ENCODE measurements at regions not wholly inside any gene's neighbourhood (a gene's known extent, or its start where the extent isn't known, plus 50 kb on each side); places are given as distances from the start of the nearest gene placed in this dataset.
"Not testable (repeated sequence)": the region's sequence is repeated elsewhere in the genome, so short reads cannot be mapped to it uniquely, and the experiment has no call there.

- H3K4me3 ChIP-seq = no peak overlapping the region
- WGBS, 3 donors = 90 to 97% (median 97%) methylated on average over 3 of the region's 3 CpGs
- TF ChIP-seq CTCF (IDR thresholded peaks at IDR 0.05) = no peak
- peaks cover 6% of the 10 kb centered on the region for H3K9me3 ChIP-seq
- no peak for ATAC-seq
- intact Hi-C loops (cut with DNase I) = no loop called here
- no peak overlapping the region for H3K27ac ChIP-seq
- DNase-seq = no peak
- H3K27me3 ChIP-seq (ENCODE audit: insufficient read depth in 3 of 3, low read length in 2 of 3) = peaks cover 0 to 2% (median 2%) of the 10 kb centered on the region in 3 donors
- H3K4me1 ChIP-seq = no peaks in the 10 kb centered on the region
- H3K36me3 ChIP-seq (ENCODE audit: insufficient read depth in 1 of 2, low read depth in 1 of 2) = no peaks in the 10 kb centered on the region
These were observed 130.2 kb upstream of the SULF2 start for GRCh38 chr20:47915495-47915894.

DNA sequence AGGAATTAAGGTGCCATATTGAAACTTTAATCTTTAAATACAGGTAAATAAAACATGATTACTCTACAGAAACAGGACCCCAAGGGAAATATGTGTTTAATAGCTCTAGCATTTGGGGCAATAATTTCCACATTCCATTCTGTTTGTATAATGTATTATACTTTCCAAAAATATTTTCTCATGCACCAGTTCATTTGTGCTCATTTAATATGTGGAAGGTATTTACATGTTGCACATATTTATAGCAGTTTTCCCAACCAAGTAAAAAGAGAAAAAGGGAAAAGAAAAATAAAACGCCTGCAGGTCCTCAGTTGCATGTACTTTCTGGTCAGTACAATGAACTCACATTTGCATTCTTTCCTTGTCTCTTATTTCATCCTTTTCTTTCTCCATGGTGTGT lies 129.5 kb upstream of the SULF2 start:
- no peak for TF ChIP-seq CTCF (IDR thresholded peaks at IDR 0.05)

GRCh38 chr20:47912786-47913501 lies 127.7 kb upstream of the SULF2 start:
- H3K36me3 ChIP-seq (ENCODE audit: insufficient read depth in 1 of 2, low read depth in 1 of 2); H3K4me1 ChIP-seq; H3K9me3 ChIP-seq; ATAC-seq; H3K27ac ChIP-seq; DNase-seq; intact Hi-C loops (cut with DNase I); H3K4me3 ChIP-seq; H3K27me3 ChIP-seq (ENCODE audit: insufficient read depth in 3 of 3, low read length in 2 of 3): not testable (repeated sequence)
- 86 to 90% (median 87%) methylated on average over 12 of the region's 12 CpGs for WGBS, 3 donors

More for the DNA sequence above, 129.5 kb upstream of the SULF2 start:
- no peaks in the 10 kb centered on the region for H3K36me3 ChIP-seq (ENCODE audit: insufficient read depth in 1 of 2, low read depth in 1 of 2)
- 11 to 23% (median 17%) methylated on average over 1 of the region's 1 CpG for WGBS, 3 donors
- H3K9me3 ChIP-seq = peaks cover 6% of the 10 kb centered on the region
- no peaks in the 10 kb centered on the region for H3K4me1 ChIP-seq
- H3K4me3 ChIP-seq = no peak overlapping the region
- intact Hi-C loops (cut with DNase I) = no loop called here
- peaks cover 0 to 2% (median 2%) of the 10 kb centered on the region in 3 donors for H3K27me3 ChIP-seq (ENCODE audit: insufficient read depth in 3 of 3, low read length in 2 of 3)
- ATAC-seq = no peak
- no peak overlapping the region for H3K27ac ChIP-seq
- DNase-seq = no peak

DNA sequence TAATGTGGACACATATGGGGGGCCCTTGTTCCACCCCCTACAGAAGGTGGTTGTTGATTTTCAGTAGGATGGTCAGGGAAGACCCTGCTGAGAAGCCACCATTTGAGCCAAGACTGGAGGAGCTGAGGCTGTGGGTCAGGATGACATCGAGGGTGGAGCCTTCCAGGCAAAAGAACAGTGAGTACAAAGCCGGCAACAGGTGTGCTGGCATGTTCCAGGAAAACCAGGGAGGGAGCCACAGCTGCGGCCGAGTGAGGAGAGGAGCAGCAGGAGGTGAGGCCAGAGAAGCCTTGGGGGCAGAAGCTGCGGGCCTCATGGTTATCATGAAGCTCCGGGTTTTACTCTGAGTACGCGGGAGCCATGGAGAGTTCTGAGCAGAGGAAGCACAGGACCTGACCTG lies 126.9 kb upstream of the SULF2 start:
- DNase-seq; H3K4me3 ChIP-seq; H3K27ac ChIP-seq; H3K27me3 ChIP-seq (ENCODE audit: insufficient read depth in 3 of 3, low read length in 2 of 3); intact Hi-C loops (cut with DNase I); ATAC-seq; H3K9me3 ChIP-seq; H3K4me1 ChIP-seq; H3K36me3 ChIP-seq (ENCODE audit: insufficient read depth in 1 of 2, low read depth in 1 of 2): not testable (repeated sequence)
- 29 to 42% (median 36%) methylated on average over 7 to 8 of the region's 8 CpGs for WGBS, 3 donors

DNA sequence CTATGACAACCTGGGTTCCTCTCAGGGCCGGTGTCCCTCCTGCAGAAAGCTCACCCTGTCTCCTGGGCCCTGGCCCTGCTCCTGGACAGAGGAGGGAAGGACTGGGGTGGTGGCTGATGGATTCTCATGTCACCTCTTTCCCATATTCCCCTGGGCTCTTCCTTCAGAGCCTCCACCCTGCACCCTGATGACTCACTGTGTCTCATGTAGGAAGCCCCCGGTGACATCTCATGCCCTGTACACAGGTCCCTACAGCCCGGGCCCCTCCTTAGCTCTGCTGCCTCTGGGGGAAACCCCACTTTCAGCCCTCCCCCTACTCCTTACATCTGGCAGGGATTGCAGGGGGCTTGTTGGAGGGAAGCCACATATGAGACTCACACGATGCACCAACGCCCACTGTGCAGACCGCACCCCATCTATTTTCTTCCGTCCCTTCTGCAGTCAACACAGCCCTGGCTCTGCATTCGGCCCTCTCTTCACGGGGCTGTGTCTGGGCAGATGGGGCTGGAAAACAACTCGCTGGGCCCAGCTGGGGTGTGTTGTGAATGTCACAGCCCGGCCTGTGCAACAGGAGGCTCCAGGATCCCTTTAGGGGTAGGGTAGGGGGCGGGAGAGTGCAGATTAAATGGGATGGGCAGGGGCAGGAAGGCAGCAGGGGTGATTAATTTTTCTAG lies 124.6 kb upstream of the SULF2 start:
- intact Hi-C loops (cut with DNase I); ATAC-seq: not testable (repeated sequence)

GRCh38 chr20:47908361-47909035 lies 123.2 kb upstream of the SULF2 start:
- H3K27ac ChIP-seq; ATAC-seq; H3K27me3 ChIP-seq (ENCODE audit: insufficient read depth in 3 of 3, low read length in 2 of 3); DNase-seq; H3K4me1 ChIP-seq; H3K36me3 ChIP-seq (ENCODE audit: insufficient read depth in 1 of 2, low read depth in 1 of 2); intact Hi-C loops (cut with DNase I); H3K4me3 ChIP-seq; H3K9me3 ChIP-seq: not testable (repeated sequence)
- WGBS, 3 donors = 16 to 21% (median 18%) methylated on average over 15 of the region's 15 CpGs

More for the DNA sequence above, 124.6 kb upstream of the SULF2 start:
- H3K27me3 ChIP-seq (ENCODE audit: insufficient read depth in 3 of 3, low read length in 2 of 3); H3K27ac ChIP-seq; H3K4me1 ChIP-seq; H3K4me3 ChIP-seq; H3K9me3 ChIP-seq; H3K36me3 ChIP-seq (ENCODE audit: insufficient read depth in 1 of 2, low read depth in 1 of 2); DNase-seq: not testable (repeated sequence)
- 42 to 49% (median 48%) methylated on average over 12 of the region's 12 CpGs for WGBS, 3 donors

DNA sequence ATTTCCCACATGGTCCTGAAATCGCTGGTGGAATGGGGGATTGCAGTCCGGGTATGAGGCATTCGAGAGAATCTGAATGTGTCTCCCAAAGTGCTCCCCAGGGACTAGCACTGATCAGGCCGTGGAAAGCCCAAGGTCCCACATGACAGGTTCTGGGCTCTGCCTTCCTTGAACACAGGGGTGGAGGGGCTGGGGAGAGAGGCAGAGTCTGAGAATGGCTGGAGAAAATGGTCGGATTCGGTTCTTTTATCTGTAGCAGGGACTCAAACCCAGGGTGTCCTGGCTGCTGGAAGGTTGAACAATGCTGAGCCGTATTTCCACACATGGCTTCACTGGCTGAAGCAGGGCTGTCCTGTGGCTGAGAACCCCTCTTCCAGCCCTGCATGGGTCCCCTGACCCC lies 122.7 kb upstream of the SULF2 start:
- H3K9me3 ChIP-seq; H3K36me3 ChIP-seq (ENCODE audit: insufficient read depth in 1 of 2, low read depth in 1 of 2); intact Hi-C loops (cut with DNase I); DNase-seq; H3K27ac ChIP-seq; H3K27me3 ChIP-seq (ENCODE audit: insufficient read depth in 3 of 3, low read length in 2 of 3); ATAC-seq; H3K4me3 ChIP-seq; H3K4me1 ChIP-seq: not testable (repeated sequence)
- WGBS, 3 donors = 13 to 37% (median 21%) methylated on average over 7 of the region's 7 CpGs
